ENCODE measurements at regions not wholly inside any gene's neighbourhood (a gene's known extent, or its start where the extent isn't known, plus 50 kb on each side); places are given as distances from the start of the nearest gene placed in this dataset.

GRCh38 chr16:75916451-75916850, 190.2 kb upstream of the CPHXL start:
- no peak for DNase-seq (ENCODE audit: low read depth in 1 of 2, low spot score in 1 of 2)
- Histone ChIP-seq H3K27ac (no peak overlapping the region), H3K4me3 (no peak overlapping the region), H3K4me2 (no peak overlapping the region), H3K9me3 (no peaks in the 10 kb centered on the region), H3K4me1 (no peaks in the 10 kb centered on the region)
- ChIA-PET POLR2A (no interaction called here), CTCF (interaction anchor here (0.6 kb wide), 1 partner anchor 447 kb away, joined by 3 read pairs; no protein-coding TSS in a partner anchor)
- 44% methylated on average over 6 of the region's 6 CpGs for WGBS (ENCODE audit: missing lambda C conversion rate)
- FAIRE-seq: no peak
- TF ChIP-seq REST (IDR thresholded peaks at IDR 0.05) (no peak), RAD21 (conservative IDR thresholded peaks at IDR 0.05 in 1 of 2, IDR thresholded peaks at IDR 0.05 in 1 of 2) (no peak), FOXS1 (CRISPR knock-in tag; IDR thresholded peaks at IDR 0.05) (no peak), E2F6 (IDR thresholded peaks at IDR 0.05; ENCODE audit: borderline replicate concordance, low read depth) (no peak), HOXB5 (CRISPR knock-in tag; IDR thresholded peaks at IDR 0.05) (no peak), MAX (IDR thresholded peaks at IDR 0.05) (no peak), SREBF2 (IDR thresholded peaks at IDR 0.05) (no peak), RNF2 (IDR thresholded peaks at IDR 0.05; ENCODE audit: borderline replicate concordance, low read depth) (no peak)
- no peak for ATAC-seq

- no peak for TF ChIP-seq SMC3 (IDR thresholded peaks at IDR 0.05)
- TF ChIP-seq ESRRA (IDR thresholded peaks at IDR 0.05; ENCODE audit: borderline replicate concordance, low read length): no peak
- TF ChIP-seq SREBF2 (IDR thresholded peaks at IDR 0.05): no peak
- no peak for TF ChIP-seq PHF8 (IDR thresholded peaks at IDR 0.05; ENCODE audit: borderline replicate concordance, low read depth)
- no peak for TF ChIP-seq MAZ (IDR thresholded peaks at IDR 0.05; ENCODE audit: borderline replicate concordance, low read depth, low read length)
- no peak for TF ChIP-seq HMGXB4 (CRISPR knock-in tag; IDR thresholded peaks at IDR 0.05; ENCODE audit: borderline replicate concordance)
- TF ChIP-seq CBX2 (IDR thresholded peaks at IDR 0.05; ENCODE audit: borderline replicate concordance, low read depth): no peak
- no peak for TF ChIP-seq ELK1 (IDR thresholded peaks at IDR 0.05; ENCODE audit: low read depth, low read length)
- no peak for TF ChIP-seq PBX3 (IDR thresholded peaks at IDR 0.05)
- TF ChIP-seq ZFP36 (IDR thresholded peaks at IDR 0.05; ENCODE audit: borderline replicate concordance, partially characterized antibody): no peak
- TF ChIP-seq REST (IDR thresholded peaks at IDR 0.05): no peak
- no peak for TF ChIP-seq CHD2 (IDR thresholded peaks at IDR 0.05; ENCODE audit: low read length, partially characterized antibody)
- no peak for TF ChIP-seq RFX5 (IDR thresholded peaks at IDR 0.05)
- TF ChIP-seq EHF (CRISPR knock-in tag; IDR thresholded peaks at IDR 0.05): no peak
- no peak for TF ChIP-seq HOXB13 (CRISPR knock-in tag; IDR thresholded peaks at IDR 0.05; ENCODE audit: low read depth)
- no peak for TF ChIP-seq BHLHE40 (IDR thresholded peaks at IDR 0.05; ENCODE audit: low read depth, low read length)
- TF ChIP-seq RARB (CRISPR knock-in tag; IDR thresholded peaks at IDR 0.05): no peak
- no peaks in the 10 kb centered on the region for H3K9me3 ChIP-seq
- FAIRE-seq: no peak
- no peak overlapping the region for H3K4me3 ChIP-seq
- 3% methylated on average over 1 of the region's 1 CpG for WGBS (ENCODE audit: missing lambda C conversion rate)
- ChIA-PET CTCF (no interaction called here), POLR2A (no interaction called here)
- no peak for DNase-seq (ENCODE audit: low read depth in 1 of 2, low spot score in 1 of 2)
- no peak overlapping the region for H3K4me2 ChIP-seq
- no peak for ATAC-seq
- H3K4me1 ChIP-seq: no peaks in the 10 kb centered on the region
- H3K27ac ChIP-seq: no peak overlapping the region
Measured at GRCh38 chr16:75918109-75918508, 191.8 kb upstream of the CPHXL start.
